NCI-H1417 (cell line): ENCODE measurements at regions not wholly inside any gene's neighbourhood (a gene's known extent, or its start where the extent isn't known, plus 50 kb on each side); places are given as distances from the start of the nearest gene placed in this dataset.
"Not testable (repeated sequence)": the region's sequence is repeated elsewhere in the genome, so short reads cannot be mapped to it uniquely, and the experiment has no call there.

Experiments
- DNase-seq, 3 experiments: peaks; one replicate each; lab custom pipeline; 2025; lab: John Stamatoyannopoulos, UW

GRCh38 chr1:101123904-101124303, 98.3 kb upstream of the DPH5 start:
- not testable (repeated sequence) for DNase-seq

DNA sequence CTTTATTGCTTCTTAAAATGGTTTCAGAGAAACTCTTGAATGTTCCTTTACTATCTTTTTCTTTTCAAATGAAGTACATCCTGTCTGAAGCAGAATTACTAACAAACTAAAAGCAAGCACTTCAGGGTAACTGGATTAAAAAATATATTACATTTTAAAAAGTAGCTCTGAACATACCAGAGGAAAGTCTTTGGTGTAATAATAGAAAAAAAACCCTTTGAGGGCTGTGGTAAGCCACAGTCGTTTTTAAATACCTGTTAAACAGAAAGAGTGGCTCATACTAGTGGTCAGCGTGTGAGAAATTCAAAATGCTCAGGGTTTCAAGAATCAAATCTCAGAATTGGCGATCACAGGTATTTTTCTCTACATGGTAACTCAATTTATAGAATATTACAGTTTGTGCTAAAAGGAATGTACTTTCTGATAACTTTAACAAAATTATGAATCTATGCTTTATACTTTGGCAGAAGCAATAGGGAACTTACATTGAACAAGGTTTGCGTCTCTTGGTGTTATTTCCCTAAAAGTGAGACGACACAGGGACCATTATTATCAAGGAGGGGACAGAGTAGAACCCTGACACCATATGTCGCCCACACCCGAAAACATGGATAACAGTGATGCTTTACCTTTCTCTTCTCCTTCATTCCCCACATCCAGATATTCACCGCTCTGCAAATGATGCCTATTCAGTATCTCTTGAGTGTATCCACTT, 97.0 kb upstream of the DPH5 start:
- DNase-seq: no peak

DNA sequence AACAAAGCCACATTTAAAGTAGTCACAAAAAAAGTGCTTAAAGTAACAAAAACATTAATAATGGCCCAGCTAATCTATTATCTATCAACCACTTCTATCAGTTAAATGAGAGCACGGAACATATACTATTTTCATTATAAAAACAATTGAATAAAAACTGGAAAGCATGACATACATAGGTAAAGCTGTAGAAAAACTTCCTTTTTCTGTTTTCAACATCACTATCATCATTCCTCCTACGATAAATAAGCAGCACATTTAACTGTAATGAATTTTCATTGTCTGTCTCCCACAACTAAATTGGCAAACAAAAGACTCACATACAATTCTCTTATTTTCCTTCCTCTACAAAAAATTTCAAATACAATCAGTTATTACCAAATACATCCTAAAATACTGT, 96.4 kb upstream of the DPH5 start:
- no peak for DNase-seq

DNA sequence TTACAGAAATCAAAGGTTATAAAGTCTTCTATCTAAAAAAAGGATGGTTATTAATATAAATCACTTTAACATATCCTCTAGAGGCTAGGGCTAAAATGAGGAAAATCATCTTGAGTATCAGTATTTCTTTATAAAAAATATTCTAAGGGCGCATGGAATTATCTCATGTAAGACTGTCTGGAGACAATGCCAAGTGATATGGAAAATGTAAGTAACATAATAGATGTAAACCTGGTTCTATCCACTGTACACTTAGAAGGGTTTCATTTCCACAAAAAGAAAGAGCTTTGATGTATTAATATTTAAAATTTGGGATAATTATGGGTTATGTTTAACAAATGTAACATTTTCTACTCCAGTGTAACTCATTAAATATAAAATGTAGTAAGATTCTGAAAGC, 95.9 kb upstream of the DPH5 start:
- DNase-seq: no peak

DNA sequence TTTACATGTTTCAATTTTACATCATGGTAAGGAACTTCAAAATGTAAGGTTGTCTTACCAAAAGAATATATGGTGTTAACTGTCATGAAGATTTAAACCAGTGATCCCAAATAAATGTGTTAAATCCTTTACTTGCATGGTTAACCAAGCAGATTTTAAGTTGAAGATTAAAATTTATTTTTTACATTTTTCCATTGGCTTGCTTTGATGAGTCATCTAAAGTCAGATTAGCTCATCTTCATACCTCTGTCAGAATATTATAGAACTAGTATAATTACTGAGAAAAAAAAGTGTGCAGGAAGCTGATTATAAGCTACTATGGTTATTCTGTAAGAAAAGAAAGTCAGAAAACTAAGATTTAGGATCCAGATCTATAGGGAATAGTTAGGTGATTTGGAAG, 95.3 kb upstream of the DPH5 start:
- no peak for DNase-seq

DNA sequence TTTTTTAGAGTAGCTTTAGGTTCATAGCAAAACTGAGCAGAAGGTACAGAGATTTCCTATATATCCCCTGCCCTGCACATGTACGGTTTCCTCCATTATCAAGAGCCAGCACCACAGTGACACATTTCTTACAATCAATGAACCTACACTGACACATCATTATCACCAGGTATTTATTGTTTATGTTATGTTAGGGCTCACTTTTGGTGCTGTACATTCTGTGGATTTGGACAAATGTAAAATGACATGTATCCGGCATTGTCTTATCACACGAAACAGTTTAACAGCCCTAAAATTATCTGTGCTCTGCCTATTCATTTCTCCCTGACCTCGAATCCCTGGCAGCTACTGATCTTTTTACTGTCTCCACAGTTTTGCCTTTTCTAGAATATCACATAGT, 93.7 kb upstream of the DPH5 start:
- DNase-seq: no peak

- DNase-seq: no peak
Observed at GRCh38 chr1:101116006-101116405, 90.4 kb upstream of the DPH5 start.

DNA sequence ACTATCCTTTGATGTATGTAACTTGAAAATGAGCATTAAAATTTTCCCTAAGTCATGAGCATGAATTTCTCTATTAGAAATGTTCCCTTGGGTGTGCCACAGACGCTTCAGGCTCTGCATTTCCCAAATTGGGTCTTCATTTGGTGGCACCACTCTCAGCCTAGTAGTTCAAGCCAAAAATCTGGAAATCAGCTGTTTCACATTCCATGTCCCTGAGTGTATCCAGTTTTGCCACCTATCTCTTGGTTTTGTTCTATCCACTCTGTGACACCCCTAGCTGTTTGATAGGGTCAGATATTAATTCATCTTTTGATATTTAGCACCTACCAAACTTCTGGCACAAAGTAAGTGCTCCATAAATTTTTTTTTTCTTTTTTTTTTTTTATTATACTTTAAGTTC, 89.5 kb upstream of the DPH5 start:
- DNase-seq: no peak

GRCh38 chr1:101114128-101114527, 88.5 kb upstream of the DPH5 start:
- DNase-seq: not testable (repeated sequence)

DNA sequence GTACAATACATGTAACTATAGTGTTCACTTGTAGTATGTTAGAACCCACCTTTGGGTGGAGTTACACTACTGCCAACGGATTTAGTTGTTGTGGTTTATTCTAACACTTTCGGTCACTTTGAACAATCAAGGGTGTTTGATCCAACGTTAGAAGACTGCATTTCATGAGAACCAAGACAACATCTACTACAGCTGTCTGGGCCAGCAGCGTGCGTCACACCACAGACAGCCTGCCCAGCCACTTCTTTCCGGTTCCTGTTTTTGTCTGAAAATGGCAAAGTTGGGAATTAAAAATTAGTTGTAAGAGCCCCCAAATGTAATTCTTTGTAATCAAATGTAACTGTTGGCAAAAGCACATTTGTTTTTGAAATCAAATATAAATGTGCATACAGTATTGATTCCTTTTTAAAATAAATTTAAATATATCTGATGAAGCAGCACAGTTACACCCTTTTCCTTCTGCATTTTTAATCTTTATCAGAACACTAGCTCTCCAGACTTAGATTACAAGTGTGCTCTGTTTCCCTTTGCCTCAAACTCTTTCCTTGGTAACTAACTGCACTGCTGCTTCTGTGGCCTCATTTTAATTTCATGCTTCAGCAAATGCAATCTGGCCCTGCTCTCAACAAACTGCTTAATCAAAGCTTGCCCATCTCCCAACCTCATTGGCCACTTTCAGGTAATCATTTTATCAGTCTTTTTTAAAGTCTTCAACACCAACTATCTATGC, 86.6 kb upstream of the DPH5 start:
- no peak for DNase-seq

- DNase-seq: no peak
Observed at GRCh38 chr1:101111461-101111860, 85.9 kb upstream of the DPH5 start.

DNA sequence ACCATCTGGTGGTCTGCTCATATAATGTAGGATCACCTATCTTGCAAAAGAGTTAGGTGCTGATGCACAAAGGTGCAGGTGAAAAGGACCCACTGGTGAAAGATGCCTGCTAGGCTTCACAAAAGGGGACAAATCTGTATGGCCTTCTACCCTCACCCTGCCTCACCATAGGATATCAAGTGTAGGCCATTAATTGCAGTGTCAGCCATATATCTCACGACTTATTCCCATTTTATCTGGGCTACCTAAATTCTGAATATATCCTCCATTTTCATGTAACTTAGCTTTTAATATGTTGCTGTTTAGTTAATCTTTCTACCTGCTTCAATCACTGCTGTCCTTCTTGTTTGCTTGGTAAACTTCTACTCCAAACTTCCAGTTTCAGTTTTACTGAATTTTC, 84.2 kb upstream of the DPH5 start:
- no peak for DNase-seq

- DNase-seq: no peak
Observed at GRCh38 chr1:101108111-101108500, 82.5 kb upstream of the DPH5 start.

GRCh38 chr1:101107496-101108110, 82.0 kb upstream of the DPH5 start:
- no peak for DNase-seq

DNA sequence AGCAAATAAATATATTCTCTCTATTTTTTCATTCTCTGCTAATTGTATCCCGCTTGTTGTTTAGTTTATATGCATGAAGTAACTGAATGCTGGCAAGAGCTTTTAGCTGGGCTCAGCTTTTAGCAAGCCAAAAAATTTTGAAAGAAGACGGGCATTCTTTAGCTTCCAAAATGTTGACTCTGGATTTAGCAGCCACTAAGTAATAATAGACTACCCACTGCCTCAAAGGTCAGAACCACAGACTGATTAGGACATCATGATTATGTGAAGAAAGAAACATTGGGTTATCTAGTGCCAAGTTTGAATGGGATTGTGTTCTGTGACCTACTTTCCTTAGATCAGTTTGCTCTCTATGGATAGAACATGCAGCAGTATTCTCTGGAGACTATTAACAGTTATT, 80.3 kb upstream of the DPH5 start:
- DNase-seq: no peak

GRCh38 chr1:101102426-101103156, 77.0 kb upstream of the DPH5 start:
- DNase-seq: no peak

DNA sequence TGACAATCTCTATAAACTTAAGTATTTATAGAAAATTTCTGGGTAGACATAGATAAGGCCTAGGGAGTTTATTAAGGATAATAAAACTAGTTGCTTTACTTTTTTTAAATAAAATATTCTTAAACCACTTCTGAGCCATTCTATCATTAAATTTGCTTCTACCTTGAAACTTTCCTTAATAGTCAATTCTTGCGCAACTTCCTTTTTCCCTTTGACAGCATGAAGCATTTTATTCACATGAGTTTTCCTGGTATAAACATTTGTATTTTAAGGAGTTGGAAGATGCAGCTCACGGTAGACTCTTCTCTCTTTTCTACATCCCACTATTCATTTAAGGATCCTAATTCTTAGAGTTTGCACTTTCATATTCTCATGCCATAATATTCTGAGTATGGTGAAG, 75.8 kb upstream of the DPH5 start:
- no peak for DNase-seq

- DNase-seq: no peak
Observed at GRCh38 chr1:101100674-101101073, 75.1 kb upstream of the DPH5 start.

- DNase-seq: no peak
Observed at GRCh38 chr1:101098907-101099306, 73.3 kb upstream of the DPH5 start.

DNA sequence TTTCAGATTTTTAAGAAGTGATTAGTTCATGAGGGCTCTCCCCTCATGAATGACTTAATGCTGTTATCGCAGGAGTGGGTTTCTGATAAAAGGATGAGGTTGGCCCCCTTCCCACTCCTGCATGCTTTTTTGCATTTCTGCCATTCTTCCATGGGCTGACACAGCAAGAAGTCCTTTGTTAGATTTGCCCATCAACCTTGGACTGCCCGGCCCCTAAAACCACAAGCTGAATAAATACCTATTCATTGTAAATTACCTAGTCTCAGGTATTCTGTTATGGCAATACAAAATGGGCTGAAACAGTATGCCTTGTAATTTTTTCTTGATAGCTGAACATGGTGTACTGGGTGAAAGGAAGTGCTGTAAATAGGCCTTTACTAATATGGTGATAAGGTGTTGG, 72.7 kb upstream of the DPH5 start:
- DNase-seq: no peak

DNA sequence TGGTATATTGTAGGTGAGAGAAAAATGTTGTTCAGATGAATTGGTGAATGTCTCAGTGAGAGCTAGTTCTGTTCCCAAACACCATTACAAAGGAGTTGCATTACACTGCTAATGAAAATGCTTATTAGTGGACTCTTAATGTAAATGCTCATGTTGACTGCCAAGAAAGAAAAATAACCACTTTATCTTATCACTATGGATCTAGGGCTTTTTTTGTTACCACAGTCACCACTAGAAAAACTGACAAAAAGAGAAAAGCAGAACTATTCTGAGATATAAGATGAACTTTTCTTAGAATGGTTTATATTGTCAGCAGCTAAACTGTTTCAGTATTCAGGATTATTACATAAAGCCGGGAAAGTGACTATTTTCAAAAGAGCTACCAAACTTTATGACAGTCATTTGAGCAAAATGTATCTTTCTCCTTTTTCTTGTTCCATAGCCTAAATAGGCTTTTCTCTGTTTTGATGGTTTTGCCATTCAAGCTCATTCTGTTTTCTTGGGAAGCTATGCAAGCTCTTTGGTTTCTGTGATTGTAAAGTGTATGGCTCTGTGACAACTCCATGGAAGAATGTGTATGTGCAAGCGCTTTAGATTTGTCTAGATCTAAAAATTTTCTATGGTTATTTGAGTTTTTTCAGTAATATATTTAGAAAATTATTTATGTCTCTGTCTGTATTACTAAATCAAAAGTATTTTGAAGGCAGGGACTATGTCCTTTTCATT, 64.2 kb upstream of the DPH5 start:
- no peak for DNase-seq

DNA sequence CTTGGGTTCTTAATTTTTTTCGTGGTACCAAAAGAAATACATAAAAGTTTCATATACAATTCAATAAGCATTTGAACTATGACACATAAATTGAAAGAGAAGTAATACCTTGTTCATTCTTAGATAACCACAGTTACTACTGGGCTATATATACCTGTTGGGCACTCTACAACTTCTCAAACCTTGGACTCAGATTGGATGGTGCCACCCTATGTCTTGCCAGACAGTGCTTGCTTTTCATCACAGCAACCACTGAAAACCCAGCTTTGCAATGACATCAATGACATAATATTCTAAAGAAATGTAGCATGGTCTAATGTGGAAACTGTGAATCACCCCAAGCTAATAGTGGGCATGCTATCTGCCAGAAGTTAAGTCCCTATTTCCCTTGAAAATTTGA, 62.8 kb upstream of the DPH5 start:
- DNase-seq: no peak
